Pancreas (tissue), 10 donors: ENCODE measurements at regions not wholly inside any gene's neighbourhood (a gene's known extent, or its start where the extent isn't known, plus 50 kb on each side); places are given as distances from the start of the nearest gene placed in this dataset.

Experiments
- ATAC-seq, 4 donors: fragments of 200-7000 bp; cut with Tn5 transposase; one replicate each; pipeline versions ENCODE4 v1.8.0 to v1.9.1; 2020; ENCODE audit warnings: mild to moderate bottlenecking in 4 of 4, moderate library complexity in 4 of 4
- DNase-seq, 6 donors: peaks; one replicate each; pipeline ENCODE4 v3.0.0-alpha.2; 2020
- FAIRE-seq: peaks from 2 replicates; lab custom pipeline; 2012; peaks lifted over from hg19 to GRCh38; lab: Jason Lieb, UNC
- H3K27ac ChIP-seq, 4 donors: fragments of 200-600 bp; sonication (generic); 1 replicate in 3 of 4; 2 replicates in 1 of 4; pipeline versions ENCODE4 v1.5.0 to v1.8.0; 2020
- H3K27me3 ChIP-seq, 4 donors: fragments of 200-600 bp; one replicate each; pipeline ENCODE4 v1.8.0; 2021
- H3K36me3 ChIP-seq, 3 donors: fragments of 200-600 bp; sonication (generic) in 1 of 3; one replicate each; pipeline versions ENCODE4 v1.5.0 to v1.8.0; 2020 to 2021
- H3K4me1 ChIP-seq, 3 donors: fragments of 200-600 bp; one replicate each; pipeline ENCODE4 v1.8.0; 2021
- H3K4me3 ChIP-seq, 4 donors: fragments of 200-600 bp; sonication (generic) in 2 of 4; one replicate each; pipeline versions ENCODE4 v1.5.0 to v1.8.0; 2020 to 2021
- H3K9me3 ChIP-seq, 4 donors: fragments of 200-600 bp; one replicate each; pipeline ENCODE4 v1.8.0; 2021
- CTCF ChIP-seq, 4 donors: fragments of 200-600 bp; sonication (generic) in 3 of 4; IDR thresholded peaks; one replicate each; pipeline versions ENCODE4 v1.5.0 to v1.8.0; 2021; ENCODE audit warnings: antibody characterized with exemption in 4 of 4
- WGBS, 2 donors: extraction: QIAGEN DNeasy Blood & Tissue Kit; methylation state at CpG; one replicate each; pipeline ENCODE4 v1.1.7; 2013; 5-methylcytosine and 5-hydroxymethylcytosine counted together
- intact Hi-C, 3 donors: fragments of 100-400 bp; cut with DNase I; formaldehyde crosslinking; loops; one replicate each; pipeline versions ENCODE4 v1.11.1 to v1.14.2; 2022
- donor health status: healthy with polysubstance abuse.
- donor health status: DM: no; HTN: no; CAD: no; lungs with moderate emphysema.
- donor health status: DM: no; HTN: no; CAD: no.
- donor health status: control.
- donor health status: control.
- donor health status: Bipolar disorder and iron deficiency.
- donor health status: DM: yes; HTN: yes; CAD: no.
- donor health status: DM: no; HTN: no; CAD: no.
- donor health status: DM: no; HTN: no; CAD: no.
- donor health status: DM: yes; HTN: yes; CAD: no.

- no peak for TF ChIP-seq CTCF (IDR thresholded peaks at IDR 0.05)
- intact Hi-C loops: no loop called here
- H3K27me3 ChIP-seq: no peaks in the 10 kb centered on the region
- H3K36me3 ChIP-seq: no peaks in the 10 kb centered on the region
- no peaks in the 10 kb centered on the region for H3K9me3 ChIP-seq
- no peak for ATAC-seq
- no peak for DNase-seq
- WGBS, 2 donors: 73 to 79% methylated on average over 3 of the region's 3 CpGs
- H3K4me1 ChIP-seq: peaks cover 0 to 5% (median 2%) of the 10 kb centered on the region in 3 donors
- no peak overlapping the region for H3K4me3 ChIP-seq
- H3K27ac ChIP-seq: no peak overlapping the region
- FAIRE-seq: no peak
Observed at GRCh38 chr5:78706825-78707224, 58.3 kb upstream of the LHFPL2 start.

- no peaks in the 10 kb centered on the region for H3K36me3 ChIP-seq
- no peak for TF ChIP-seq CTCF (IDR thresholded peaks at IDR 0.05)
Observed at GRCh38 chr5:78706381-78706780, 57.8 kb upstream of the LHFPL2 start.

GRCh38 chr5:78705826-78706225 is 57.3 kb upstream of the LHFPL2 start:
- ATAC-seq: no peak
- DNase-seq: no peak
- no peaks in the 10 kb centered on the region for H3K36me3 ChIP-seq
- TF ChIP-seq CTCF (IDR thresholded peaks at IDR 0.05): no peak
- no peak for FAIRE-seq
- H3K27ac ChIP-seq: no peak overlapping the region
- WGBS, 2 donors: 88 to 95% methylated on average over 3 of the region's 3 CpGs
- intact Hi-C loops: no loop called here
- no peak overlapping the region for H3K4me3 ChIP-seq
- no peaks in the 10 kb centered on the region for H3K27me3 ChIP-seq
- H3K9me3 ChIP-seq: no peaks in the 10 kb centered on the region
- peaks cover 0 to 6% (median 5%) of the 10 kb centered on the region in 3 donors for H3K4me1 ChIP-seq

More at GRCh38 chr5:78706381-78706780, 57.8 kb upstream of the LHFPL2 start:
- WGBS, 2 donors: 58 to 61% methylated on average over 2 of the region's 2 CpGs
- Histone ChIP-seq H3K4me3 (no peak overlapping the region), H3K9me3 (no peaks in the 10 kb centered on the region), H3K4me1 (peaks cover 0 to 6% (median 5%) of the 10 kb centered on the region in 3 donors), H3K27ac (no peak overlapping the region), H3K27me3 (no peaks in the 10 kb centered on the region)
- DNase-seq (no peak), FAIRE-seq (no peak), ATAC-seq (no peak)
- intact Hi-C loops: no loop called here

- Histone ChIP-seq H3K4me1 (peaks cover 0 to 6% (median 5%) of the 10 kb centered on the region in 3 donors), H3K36me3 (no peaks in the 10 kb centered on the region), H3K4me3 (no peak overlapping the region), H3K27me3 (no peaks in the 10 kb centered on the region), H3K9me3 (no peaks in the 10 kb centered on the region), H3K27ac (no peak overlapping the region)
- DNase-seq (no peak), ATAC-seq (peak in 2 of 4 donors; percentile 44 to 78), FAIRE-seq (no peak)
- intact Hi-C loops: no loop called here
- 33% methylated on average over 3 of the region's 3 CpGs for WGBS, 2 donors
- TF ChIP-seq CTCF (IDR thresholded peaks at IDR 0.05): no peak
Observed at GRCh38 chr5:78701795-78702410, 53.3 kb upstream of the LHFPL2 start.

- intact Hi-C loops: no loop called here
- no peak for TF ChIP-seq CTCF (IDR thresholded peaks at IDR 0.05)
- FAIRE-seq: no peak
- Histone ChIP-seq H3K4me1 (peaks cover 0 to 6% (median 5%) of the 10 kb centered on the region in 3 donors), H3K36me3 (no peaks in the 10 kb centered on the region), H3K27ac (no peak overlapping the region), H3K27me3 (no peaks in the 10 kb centered on the region), H3K4me3 (no peak overlapping the region), H3K9me3 (no peaks in the 10 kb centered on the region)
- DNase-seq: no peak
- peak in 3 of 4 donors; percentile 40 to 57 (median 43) for ATAC-seq
- 77 to 87% methylated on average over 6 of the region's 6 CpGs for WGBS, 2 donors
Observed at GRCh38 chr5:78699552-78700153, 51.1 kb upstream of the LHFPL2 start.
